Loucy (cell line): ENCODE measurements at regions not wholly inside any gene's neighbourhood (a gene's known extent, or its start where the extent isn't known, plus 50 kb on each side); places are given as distances from the start of the nearest gene placed in this dataset.

Experiments
- EZH2phosphoT487 ChIP-seq: fragments of 200-600 bp; IDR thresholded peaks from 2 replicates; pipeline ENCODE4 v1.6.1; 2018; ENCODE audit warnings: antibody characterized with exemption, mild to moderate bottlenecking, moderate library complexity, borderline replicate concordance
- TF ChIP-seq, protein P1 (sequence below): fragments of 200-600 bp; sonication (generic); conservative IDR thresholded peaks from 2 replicates; pipeline ENCODE4 v1.5.1; 2014; ENCODE audit warnings: mild to moderate bottlenecking, antibody characterized with exemption, low read length

DNA sequence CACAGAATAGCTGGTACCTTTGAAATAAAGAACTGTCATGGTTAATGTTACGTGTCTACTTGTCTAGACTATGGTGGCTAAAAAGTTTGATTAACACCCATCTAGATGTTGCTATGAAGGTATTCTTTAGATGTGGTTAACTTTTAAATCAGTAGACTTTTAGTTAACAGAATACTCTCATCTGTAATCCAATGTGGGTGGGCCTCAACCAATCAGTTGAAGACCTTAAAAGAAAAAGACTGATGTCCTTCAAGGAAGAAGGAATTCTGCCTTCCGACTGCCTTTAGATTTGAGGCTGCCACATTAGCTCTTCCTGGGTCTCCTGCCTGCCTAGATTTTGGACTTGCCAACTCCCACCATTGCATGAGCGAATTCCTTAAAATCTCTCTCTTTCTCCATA lies 113.0 kb upstream of the CACUL1 start:
- TF ChIP-seq EZH2phosphoT487 = no peak
- TF ChIP-seq, protein P1, sequence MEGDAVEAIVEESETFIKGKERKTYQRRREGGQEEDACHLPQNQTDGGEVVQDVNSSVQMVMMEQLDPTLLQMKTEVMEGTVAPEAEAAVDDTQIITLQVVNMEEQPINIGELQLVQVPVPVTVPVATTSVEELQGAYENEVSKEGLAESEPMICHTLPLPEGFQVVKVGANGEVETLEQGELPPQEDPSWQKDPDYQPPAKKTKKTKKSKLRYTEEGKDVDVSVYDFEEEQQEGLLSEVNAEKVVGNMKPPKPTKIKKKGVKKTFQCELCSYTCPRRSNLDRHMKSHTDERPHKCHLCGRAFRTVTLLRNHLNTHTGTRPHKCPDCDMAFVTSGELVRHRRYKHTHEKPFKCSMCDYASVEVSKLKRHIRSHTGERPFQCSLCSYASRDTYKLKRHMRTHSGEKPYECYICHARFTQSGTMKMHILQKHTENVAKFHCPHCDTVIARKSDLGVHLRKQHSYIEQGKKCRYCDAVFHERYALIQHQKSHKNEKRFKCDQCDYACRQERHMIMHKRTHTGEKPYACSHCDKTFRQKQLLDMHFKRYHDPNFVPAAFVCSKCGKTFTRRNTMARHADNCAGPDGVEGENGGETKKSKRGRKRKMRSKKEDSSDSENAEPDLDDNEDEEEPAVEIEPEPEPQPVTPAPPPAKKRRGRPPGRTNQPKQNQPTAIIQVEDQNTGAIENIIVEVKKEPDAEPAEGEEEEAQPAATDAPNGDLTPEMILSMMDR = no peak
